NCI-H1417 (cell line): ENCODE measurements at regions not wholly inside any gene's neighbourhood (a gene's known extent, or its start where the extent isn't known, plus 50 kb on each side); places are given as distances from the start of the nearest gene placed in this dataset.

ENCODE experiments used
- DNase-seq, 3 experiments: peaks; one replicate each; lab custom pipeline; 2025; lab: John Stamatoyannopoulos, UW

DNA sequence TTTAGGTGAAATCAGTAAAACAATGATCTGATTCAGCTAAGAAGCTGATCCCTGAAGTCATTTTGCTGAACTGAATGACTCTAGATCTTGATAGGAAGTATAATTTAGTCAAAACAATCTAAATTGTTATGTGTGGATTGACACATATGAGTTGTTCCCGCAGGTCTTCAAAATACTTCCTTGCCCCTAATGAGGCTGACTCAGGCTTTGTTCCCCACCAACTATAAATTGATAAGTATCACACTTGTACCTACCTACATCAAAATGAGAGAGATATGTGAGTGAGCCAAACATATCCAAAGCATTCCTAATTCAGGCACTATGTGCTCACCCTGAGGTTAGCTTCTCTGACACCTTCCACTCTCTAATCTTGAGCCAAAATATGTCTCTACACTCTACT, 507.1 kb downstream of the PLPP3 start:
- DNase-seq, result no peak

DNA sequence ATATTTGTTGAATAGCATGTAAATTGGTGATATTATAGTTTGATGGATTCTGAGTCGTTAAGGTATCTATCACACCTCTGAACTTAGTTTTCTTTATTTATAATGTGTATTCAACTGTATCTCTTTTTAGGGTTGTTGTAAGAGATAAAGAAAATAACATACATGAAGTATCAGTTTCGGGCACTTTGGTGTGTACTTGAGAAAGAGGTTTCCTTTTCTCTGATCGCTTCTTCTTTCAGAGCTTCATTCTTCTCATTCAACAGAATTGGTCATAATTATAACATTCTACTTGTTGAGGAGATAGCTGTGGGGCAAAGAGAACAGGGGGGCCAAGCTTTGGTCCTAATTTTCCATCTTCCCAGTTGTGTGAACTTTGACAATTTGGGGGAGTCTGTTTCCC, 508.0 kb downstream of the PLPP3 start:
- DNase-seq, result no peak

DNA sequence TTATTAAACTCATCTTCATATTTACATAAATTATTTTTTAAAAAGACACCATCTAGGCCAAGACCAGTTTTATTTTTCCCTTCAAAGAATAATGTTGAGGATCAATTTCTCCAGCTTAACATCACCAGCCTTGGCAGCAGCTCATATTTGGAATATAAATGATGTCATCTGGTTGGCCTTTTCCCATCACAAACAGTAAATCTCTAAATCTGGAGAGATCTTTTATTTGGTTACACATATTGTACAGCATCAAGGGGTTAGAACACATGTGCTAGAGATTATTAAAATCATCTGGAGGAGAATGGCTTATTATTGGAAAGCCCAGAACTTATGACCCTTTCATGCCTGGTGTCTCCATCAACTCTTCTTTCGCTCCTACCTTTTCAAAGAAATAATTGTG, 508.8 kb downstream of the PLPP3 start:
- no peak for DNase-seq

DNA sequence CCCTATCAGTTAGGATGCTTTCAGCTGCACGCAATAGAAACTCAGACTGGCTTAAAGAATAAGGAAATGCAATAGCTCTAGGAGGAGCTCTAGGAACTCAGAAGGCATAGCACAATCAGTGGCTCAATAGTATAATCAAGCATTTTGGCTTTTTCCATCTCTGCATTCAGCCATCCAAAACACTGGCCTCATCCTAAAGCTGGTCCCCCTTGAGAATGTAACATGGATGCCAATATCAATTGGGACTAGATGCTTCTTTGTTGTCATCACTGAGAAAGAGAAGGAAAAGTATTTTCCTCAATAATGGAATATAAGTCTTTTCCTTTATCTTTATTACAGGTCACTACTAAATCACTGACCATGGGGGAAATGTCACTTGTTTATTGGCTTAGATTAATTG, 509.5 kb downstream of the PLPP3 start:
- DNase-seq, result no peak

DNA sequence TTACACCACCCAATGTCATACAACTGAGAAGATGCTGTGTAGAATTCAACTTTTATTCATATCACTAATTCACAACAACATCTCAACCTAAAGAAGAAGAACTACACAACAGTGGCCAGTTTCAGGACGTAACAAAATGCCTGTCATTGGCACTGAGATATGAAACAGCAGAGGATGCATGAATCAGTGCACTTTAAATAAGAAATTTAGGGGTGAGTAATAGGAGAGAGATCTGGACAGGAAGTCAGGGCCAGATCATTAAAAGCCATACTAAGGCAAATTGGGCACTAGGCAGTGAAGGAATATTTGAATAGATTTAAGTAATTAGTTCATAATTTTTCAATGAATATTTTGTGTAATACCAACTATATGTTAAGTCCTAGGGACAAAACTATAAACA, 510.5 kb downstream of the PLPP3 start:
- no peak for DNase-seq

DNA sequence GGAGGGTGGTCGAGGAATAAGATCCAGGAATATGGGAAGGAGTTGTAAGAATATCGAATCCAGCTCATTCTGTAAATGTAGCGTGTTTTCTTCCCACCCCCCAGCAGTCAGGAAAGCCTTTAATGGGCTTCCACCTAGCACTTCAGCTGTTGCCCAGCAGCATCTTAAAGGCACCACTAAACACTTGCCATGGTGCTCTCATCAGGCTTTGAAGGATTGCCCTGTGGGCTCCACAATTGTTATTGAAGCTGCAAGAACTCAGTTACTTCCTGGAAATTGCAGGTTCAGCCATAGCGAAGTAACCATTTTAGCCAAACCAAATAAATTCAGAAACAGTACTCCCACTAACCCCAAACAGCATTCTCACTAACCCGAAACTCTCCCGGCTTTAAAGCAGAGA, 511.2 kb downstream of the PLPP3 start:
- peak in 1 of 3 experiments; percentile 15 for DNase-seq

DNA sequence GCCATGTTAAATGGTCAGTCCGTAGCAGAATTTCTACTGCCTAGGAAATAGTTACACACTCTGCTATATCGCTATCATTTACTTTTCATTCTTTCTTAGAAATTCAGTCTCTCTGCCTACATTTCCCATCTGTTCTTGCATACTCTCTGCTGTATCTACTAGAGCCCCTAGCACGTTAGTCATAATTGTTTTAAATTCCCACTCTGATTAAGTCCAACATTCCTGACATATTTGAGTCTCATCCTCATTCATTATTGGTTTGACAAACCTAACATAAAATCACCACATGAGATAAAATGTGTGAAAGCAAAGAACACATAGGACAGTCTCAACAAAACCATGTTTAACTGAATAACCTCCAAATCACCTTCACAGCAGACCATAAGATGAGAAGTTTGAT, 513.6 kb downstream of the PLPP3 start:
- no peak for DNase-seq

DNA sequence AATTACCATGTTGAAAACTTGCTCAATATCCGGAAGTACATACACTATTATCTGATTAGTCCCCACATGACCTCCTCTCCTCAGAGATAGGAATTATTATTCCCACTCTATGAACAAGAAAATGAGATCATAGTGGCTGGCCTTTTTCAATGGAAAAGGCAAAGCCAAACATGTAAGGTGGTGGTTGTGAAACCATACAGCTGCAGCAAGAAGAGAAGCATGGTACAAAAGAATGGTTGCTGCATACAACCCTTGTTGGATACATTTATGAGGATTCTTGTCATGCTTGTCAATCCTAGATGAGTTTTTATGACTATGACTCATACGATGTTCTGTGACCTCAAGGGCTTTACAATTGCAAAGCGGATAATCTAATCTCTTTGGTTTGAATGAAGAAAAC, 514.7 kb downstream of the PLPP3 start:
- DNase-seq, result no peak

DNA sequence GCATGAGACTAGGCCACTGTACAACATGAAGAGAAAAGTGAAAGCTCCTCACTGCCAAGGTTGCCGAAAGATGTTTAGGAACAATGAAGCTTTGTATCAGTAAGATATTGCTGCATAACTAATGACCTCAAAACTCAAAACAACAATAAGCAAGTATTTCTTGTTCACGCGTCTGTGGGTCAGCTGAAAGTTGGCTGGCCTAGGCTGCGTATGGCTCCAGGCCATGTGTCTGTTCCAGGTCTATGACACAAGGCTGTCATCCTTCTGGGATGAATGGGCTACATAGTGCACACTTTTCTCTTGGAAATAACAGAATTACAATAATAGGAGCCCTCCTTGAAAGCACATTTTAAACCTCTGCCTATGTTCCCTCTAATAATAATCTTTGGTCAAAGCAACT, 515.9 kb downstream of the PLPP3 start:
- no peak for DNase-seq

DNA sequence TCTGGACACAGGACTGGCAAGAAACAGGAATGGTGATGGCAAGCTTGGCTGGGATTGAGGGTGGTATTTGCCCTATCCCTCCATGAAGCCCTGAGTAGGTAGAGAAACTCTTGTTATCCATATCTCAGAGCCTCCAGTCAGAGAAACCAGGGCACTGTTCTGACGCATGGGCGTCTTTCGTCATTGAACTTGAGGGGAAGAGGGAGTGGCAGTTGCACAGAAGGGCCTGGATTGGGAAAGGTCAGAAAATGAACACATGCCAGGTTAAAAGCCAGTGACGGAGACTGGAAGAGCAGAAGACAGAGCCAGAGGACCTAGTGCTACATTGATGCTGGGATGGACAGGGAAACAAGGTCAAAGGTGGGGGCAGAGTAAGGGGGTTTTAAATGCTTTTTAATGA, 516.7 kb downstream of the PLPP3 start:
- DNase-seq, result no peak

DNA sequence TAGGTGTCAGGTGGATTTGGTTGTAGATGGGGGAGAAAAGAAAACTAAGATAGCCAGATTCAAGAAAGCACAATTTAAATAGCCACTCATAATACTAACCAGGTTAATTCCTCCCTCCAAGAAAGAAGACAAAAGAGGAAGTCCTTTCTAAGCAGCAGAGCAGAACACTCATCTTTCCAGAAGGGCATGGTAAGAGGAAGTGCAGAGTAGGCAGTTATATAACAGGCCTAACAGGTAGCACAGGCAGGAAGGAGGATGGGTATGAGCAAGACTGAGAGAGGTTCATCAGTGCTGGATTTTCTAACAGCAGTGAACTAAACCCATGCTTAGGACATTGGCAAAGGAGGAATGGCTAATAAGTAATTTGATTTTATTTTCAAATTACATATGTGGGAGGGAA, 517.5 kb downstream of the PLPP3 start:
- DNase-seq, result peak in 1 of 3 experiments; percentile 56

DNA sequence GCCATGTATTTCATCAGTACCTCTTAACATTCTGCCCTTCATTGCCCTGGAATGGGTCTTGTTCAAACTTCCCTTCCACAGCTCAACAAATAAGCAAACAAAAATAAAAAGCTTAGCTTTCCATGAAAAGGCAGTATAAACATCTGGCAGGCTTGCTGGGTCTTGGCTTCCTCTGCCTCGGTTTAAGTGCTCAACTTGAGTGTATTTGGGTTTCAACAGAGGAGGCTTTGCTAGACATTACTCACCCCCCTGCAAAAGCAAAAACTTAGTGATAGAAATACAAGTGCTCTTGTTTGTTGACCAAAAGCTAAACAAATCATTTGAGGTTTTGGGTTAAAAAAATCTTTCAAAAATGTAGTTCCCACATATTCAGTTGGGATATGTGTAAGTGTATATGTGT, 518.5 kb downstream of the PLPP3 start:
- DNase-seq, result no peak

DNA sequence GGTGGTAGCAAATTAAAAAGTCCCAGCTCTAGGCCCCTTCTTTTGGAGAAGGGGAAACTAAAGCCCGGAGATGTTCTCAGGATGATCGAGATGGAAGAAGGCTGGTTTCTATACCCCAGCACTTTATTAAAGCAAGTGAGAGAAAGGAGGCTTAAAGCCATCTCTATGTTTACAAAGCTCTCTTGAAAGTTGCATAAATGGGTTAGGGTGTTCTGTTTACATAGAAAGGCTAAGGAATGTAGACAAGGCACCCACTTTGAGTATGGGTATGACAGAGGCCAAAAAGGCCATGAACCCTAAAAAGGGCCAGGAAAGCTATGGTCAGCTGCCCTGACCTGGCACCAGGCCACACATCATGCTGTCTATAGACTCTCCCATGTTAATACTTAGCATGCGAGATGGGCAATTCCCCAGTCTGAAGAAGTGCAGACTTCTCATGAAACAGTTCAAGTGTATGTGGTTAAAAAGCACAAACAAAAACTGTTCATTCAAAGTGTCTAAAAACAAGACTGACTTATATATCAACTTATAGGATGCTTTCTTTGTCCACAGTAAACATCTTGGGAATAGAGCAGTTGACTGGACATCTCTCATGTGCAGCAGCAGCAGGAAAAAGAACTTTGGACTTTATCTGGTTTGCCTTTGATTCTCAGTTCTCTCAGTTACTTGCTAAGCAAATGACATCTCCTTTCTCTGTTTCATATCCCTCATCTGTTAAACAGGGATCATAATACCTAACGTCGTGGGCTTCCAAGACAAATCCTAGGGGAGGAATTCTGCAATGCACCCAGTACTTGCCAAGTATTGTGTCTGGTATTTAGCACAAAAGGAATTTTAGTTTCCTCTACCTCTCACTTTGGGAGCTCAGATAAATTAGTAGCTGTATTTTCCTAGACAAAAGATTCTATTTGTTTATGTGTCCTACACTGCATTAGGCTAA, 521.6 kb downstream of the PLPP3 start:
- DNase-seq, result no peak

DNA sequence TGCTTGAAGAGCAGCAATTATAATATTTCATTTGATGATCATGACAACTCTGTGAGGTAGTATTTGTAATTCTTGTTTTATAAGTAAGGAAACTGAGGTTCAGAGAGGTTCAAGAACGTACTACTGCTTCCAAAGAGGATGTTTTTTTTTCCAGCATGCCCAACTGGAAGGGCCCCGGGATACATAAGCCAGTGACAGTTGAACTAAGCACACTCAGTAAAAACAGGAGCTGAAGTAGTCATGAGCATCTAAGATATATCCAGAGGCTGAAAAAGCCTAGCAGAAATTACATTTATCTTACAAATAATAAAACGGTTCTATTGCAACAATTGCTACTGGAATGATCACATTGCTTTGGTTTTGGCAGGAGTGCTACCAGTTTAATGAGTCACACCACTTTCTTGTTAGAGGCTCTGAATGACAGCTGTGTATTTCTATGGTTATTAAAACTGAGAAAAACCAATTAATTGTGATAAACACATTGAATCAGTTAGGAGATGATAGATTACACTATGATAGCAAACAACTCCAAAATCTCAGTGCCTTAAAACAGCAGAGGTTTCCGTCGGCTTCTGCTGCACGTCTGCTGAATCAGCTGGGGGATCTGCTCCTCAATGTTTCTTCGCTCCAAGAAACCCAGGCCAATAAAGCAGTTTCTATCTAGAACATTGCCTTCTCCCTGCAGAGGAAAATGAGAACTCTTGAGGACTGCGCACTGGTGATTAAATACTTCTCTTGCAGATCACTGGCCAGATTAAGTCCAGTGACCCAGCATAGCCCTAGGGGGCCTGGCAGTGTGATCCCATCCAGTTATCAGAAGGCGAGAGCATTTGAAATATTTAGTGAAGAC, 522.7 kb downstream of the PLPP3 start:
- DNase-seq, result no peak

DNA sequence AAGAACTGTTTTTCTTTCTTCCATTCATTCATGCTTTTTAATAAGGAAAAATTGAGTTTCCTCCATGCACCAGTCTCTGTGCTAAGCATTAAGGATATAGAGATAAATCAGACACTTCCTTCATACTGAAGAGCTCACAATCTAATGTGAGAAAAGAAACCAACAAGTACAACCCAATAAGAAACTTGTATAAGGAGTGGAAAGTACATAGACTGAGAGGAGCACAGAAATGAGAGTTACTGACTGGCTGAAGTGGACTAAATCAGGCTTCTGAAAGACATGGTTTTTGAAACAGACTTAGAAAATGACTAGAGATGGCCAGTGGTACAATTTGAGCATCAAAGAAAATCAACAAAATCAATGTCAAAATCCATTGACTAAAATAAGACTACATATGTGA, 524.4 kb downstream of the PLPP3 start:
- DNase-seq, result no peak

DNA sequence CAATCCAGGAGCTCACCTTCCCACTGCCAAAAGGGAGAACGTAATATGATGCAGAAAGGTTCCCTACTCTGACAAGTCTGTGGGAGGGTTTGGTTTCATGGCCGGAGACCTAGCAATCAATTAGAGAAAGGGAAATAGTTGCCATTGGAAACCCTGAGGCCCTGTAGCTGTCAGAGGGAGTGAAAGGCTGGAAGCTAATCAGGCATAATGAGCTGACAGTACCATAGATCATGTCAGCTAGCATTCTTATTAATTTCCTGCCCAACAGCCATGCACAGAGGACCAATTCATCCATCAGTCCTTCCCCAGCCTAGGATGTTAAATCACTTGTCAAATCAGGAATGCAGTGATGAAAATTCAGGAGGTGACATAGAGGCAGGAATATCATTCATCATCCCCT, 527.3 kb downstream of the PLPP3 start:
- DNase-seq, result peak in 2 of 3 experiments; percentile 28 to 72

DNA sequence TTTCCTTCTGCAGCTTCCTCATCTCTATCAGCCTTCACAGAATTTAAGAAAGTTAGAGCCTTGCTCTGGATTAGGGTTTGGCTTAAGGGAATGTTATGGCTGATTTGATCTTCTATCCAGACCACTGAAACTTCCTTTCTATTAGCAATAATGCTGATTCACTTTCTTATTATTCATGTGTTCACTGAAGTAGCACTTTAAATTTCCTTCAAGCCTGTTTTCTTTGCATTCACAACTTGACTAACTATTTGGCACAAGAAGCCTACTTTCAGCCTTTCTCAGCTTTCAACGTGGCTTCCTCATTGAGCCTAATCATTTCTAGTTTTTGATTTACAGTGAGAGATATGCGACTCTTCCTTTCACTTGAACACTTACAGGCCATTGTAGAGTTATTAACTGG, 528.5 kb downstream of the PLPP3 start:
- no peak for DNase-seq

DNA sequence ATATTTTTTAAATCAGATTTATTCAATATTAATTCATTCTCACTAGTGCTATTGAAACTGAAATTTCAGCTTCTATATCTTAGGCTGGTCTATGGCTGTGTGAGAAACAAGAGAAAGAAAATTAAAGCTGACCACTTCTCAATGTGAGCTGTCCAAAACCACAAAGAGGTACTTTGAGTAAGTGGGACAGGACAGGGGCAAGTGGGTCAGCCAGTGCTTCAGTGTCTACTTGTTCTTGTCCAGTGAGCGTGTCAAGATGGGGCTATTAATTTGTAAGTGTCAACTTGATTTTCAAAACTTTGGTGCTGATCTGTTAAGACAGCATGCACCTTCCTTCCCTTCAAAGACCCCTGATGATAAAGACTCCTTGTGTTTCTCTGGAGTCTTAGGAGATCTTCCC, 533.9 kb downstream of the PLPP3 start:
- DNase-seq, result no peak

DNA sequence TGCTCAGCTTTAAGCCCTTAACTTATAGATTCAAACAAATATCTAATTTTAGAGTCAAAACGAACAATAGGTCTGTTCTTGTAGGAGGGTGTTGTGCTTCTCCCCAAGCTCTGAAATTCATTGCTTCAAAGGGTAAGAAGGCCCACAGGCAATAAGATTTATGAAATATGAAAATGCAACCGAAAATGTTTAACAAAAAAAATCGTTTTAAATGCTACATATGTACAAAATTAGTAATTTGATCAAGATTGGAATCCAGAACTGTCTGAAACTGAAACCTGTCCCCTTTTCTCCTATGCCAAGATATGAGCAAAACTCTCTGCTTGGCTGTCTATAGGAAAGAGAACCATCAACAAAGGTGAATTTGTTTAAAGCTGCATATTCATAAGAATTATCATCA, 534.3 kb downstream of the PLPP3 start:
- DNase-seq, result no peak

DNA sequence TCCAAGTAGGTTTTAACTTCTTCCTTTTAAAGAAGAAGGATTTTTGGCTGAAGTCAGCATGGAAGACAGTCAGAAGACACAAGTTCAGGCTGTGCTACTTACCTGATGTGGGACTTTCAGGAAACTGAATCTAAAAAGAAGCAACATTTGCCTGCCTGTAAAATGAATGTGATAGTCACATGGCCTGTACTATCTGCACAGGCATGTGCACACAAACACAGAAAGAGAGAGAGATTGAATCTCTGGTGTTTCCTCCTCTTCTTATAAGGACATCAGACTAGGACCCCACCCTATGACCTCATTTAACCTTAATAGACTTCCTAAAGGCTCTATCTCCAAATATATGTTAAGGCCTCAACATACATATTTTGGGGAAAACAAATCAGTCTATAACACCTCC, 542.9 kb downstream of the PLPP3 start:
- DNase-seq, result no peak

DNA sequence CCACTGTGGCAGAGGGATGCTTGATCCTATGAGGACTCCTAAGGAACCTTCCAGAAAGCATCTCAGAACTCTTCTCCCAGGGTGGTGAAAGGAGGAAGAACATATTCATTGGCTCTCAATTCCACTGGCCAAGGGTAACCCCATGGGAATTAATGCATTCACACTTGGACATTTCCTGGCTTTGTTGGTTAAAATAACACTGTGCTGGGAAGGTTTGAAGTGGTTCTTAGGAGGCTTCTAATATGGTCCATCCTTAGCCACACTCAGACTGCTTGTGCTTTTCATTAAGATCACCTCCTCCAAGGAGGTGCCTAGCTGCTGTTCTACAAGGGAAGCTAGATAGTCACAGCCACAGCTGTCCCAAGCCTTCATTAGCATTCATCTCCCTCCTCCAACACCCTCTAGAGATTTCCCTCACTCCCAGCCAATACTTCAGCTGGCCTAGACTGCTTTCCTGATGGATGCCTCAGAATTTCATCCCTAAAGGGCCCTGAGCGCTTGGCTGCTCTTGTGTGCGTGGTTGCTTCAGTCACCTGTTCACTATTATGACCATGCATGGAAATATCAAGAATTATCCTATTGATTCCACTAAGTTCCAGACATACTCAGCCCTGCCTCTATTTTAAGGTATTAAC, 544.4 kb downstream of the PLPP3 start:
- DNase-seq, result no peak

DNA sequence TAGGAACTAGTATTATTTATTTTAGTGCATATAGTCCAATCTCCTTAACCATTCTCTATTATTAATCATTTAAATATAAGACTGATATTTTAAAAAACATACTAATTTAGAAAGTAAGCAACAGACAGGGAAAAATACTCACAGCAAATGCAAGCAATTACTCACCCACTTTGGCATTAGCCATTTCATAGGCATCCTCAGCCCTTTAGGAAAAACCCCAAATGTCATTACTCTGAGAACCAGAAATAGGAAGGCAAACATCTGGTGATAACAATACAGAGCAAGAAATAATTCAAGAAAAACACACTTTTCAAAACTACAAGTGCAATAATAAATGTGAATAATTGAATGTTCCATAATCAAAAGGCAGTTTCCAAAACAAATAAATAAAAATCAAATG, 545.1 kb downstream of the PLPP3 start:
- no peak for DNase-seq
